NAMALWA (cell line): ENCODE measurements at regions not wholly inside any gene's neighbourhood (a gene's known extent, or its start where the extent isn't known, plus 50 kb on each side); places are given as distances from the start of the nearest gene placed in this dataset.
"Not testable (repeated sequence)": the region's sequence is repeated elsewhere in the genome, so short reads cannot be mapped to it uniquely, and the experiment has no call there.

Experiments
- DNase-seq: peaks from one replicate; pipeline ENCODE4 v3.0.0-alpha.2; 2015; ENCODE audit warnings: low spot score

DNA sequence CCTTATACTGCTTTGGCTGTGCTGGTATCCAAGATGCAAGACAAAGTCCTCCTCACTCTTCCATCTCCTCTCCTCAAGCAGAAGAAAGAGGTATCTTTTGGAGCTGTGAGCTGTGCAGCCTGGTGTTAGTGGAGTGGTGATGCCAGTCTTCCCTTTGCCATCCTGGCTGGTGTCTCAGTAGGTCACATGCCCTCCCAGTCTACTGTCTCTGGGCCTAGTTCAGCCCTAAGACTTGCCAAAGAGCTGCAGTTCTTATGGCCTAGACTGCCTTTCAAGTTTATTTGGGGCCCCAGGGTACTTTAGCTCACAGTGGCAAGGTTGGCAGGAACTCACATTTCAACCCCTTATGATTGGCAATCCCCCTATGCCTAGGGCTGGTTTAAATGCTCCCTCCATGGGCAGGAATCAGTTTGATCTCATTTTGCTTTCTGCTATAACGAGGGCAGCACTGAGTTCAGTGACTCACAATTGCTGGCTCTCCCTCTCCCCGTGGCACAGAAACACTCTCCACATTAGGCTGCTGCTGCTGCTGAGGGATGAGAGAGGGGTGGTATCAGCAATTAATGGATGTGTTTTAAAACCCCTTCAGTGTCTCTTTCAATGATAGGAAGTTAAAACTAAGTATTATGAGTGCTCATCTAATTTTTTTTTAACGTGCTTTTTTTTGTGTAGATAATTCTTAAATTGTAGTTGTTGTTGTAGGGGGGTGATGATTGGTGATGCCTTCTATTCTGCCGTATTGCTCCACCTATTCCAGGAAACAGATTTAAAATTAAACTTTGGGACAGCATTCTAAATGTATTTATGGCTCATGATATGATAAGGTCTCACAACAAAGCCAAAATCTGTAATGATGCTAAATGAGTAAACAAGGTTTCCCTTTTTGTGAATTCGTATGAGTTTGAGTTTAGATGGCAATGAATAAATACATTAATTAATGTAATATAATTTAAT lies 1295.0 kb downstream of the JRKL start:
- DNase-seq = no peak

DNA sequence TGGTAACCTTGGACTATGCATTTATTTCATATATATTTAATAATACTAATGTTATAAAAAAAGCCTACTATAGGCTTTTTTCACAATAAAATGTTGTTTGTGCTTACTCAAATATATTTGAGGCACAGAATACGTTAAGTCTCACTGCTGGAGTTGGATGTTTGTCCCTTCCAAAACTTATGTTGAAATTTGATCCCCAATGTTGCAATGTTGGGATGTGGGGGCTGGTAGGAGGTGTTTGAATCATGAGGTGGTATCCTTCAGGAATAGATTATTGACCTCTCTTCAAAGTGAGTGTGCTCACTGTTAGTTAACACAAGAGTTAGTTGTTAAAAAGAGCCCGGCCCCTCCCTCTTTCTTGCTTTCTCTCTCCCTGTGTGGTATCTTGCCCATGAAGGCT lies 1295.9 kb downstream of the JRKL start:
- DNase-seq = no peak

DNA sequence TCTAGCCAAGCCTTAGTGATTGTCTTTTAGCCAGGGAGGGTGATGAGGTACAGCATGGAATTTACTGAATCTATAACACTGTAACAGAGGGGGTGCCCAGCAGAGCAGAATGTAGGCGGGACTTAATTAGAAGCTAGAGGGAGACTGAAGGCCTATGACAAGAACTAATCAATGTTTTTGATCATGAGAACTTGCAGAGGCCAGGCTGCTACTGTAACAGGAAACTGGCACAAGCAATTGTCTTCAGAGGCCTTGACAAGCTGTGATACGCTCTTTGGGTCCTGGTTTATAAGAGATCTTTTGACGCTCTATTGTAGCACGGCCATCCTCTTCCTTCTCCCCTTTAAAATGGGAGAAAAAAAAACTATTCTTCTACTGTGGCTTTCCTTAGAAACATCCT lies 1297.3 kb downstream of the JRKL start:
- no peak for DNase-seq

DNA sequence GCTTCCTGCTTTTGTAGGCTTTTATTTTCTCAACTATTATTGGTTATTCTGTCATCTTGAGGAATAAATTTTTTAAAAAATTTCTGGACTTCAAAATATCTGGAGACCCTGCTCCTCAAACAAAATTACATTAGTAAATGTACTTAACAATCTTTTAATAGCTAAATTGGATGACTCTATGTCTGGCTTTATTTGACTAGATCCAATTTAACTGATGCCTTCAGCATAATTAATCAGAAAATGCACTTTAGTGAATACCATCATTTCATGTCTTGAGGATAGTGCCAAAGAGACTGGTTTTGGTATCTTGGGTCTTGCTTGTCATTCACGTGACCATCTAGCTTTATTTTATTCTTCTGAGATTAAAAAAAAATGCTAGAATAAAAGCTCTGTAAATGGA lies 1301.2 kb downstream of the JRKL start:
- no peak for DNase-seq

DNA sequence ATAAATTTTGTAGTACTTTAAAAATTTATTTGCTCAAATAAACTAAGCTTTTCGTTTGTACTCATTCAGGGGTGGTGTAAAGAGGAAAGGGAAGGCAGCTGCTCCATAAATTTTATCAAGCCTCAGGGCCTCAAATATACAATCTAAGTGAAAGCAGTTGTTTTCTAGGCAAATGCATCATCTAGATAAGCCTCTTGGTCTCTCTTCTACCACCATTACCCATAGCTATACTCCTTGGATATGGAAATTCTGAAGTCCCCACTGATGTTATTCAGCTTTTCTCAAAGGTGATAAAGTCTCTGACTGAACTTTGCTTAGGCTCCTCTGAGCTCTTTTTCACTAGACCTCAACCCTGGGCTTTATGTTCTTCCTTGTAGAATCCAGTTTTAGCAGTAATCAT lies 1313.1 kb downstream of the JRKL start:
- no peak for DNase-seq

DNA sequence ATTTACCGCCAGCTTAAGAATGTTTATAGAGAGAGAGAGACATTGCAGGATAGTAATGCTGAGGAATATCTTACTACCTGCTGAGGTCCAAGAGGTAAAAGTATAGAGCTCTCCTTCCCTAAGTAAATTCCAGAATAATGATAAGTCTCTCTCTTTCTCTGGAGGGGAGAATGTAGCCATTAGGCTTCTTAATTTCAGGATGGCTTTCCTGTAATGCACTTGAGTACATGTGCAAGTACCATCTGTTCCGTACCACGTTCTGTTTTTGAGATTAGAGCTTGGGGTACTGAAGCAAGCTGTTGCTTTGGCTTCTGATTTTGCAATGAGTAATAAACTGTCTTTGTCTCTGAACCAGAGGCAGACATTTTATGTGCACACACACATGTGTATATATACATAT lies 1314.0 kb downstream of the JRKL start:
- no peak for DNase-seq

DNA sequence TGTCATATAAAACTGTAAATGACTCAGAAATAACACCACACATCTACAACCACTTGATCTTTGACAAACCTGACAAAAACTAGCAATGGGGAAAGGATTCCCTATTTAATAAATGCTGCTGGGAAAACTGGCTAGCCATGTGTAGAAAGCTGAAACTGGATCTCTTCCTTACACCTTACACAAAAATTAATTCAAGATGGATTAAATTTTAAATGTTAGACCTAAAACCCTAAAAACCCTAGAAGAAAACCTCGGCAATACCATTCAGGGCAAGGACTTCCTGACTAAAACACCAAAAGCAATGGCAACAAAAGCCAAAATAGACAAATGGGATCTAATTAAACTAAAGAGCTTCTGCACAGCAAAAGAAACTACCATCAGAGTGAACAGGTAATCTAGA lies 1315.3 kb upstream of the CNTN5 start:
- DNase-seq = not testable (repeated sequence)

DNA sequence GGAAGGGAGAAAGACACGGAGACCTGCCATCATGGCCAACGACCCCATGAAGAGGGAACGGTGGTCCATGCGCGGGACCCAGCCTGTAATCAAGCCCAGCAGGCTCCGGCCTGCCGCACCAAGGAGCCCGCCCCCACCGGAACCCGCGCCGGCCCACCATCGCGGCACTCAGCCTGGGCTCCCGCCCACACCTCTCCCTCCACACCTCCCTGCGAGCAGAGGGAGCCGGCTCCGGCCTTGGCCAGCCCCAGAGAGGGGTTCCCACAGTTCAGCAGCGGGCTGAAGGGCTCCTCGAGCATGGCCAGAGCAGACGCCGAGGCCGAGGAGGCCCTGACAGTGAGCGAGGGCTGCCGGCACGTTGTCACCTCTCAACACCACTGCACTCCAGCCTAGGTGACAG lies 1302.8 kb upstream of the CNTN5 start:
- DNase-seq = no peak

DNA sequence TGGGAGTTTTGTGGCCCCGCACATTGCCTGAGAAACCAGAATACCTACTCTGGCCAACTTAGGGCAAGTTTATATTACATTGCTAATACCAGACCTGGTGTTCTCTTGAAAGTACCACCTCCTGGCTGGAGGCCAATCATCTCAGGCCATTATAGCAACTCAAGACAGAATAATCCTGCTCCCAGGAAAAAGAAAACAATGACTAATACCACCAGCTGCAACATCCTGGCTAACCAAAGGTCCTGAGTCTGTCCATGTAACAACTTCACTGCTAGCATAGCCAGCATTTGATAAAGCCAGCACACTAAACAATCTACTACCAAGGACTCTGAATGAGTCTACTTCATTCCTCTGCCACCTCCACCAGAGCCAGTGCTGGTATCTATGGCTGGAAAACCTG lies 1298.7 kb upstream of the CNTN5 start:
- no peak for DNase-seq

DNA sequence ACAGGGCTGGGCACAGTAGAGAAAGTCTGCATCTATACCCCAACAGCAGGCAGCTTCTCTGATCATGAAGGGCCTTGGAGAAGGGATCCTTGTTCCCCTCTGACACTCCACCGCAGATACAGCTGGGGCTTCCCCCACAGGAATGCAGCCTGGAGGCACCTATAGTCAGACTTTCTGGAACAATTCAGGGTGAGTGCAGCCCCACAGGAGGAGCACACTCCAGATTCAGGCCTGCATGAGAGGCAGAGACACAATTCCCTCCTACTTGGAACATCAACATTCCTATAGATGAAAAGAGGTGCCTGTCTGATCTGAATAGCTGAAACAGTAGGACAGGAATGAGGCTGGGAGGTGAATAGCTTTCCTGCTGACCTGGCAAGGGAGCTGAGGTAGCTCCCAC lies 1298.0 kb upstream of the CNTN5 start:
- DNase-seq = no peak

DNA sequence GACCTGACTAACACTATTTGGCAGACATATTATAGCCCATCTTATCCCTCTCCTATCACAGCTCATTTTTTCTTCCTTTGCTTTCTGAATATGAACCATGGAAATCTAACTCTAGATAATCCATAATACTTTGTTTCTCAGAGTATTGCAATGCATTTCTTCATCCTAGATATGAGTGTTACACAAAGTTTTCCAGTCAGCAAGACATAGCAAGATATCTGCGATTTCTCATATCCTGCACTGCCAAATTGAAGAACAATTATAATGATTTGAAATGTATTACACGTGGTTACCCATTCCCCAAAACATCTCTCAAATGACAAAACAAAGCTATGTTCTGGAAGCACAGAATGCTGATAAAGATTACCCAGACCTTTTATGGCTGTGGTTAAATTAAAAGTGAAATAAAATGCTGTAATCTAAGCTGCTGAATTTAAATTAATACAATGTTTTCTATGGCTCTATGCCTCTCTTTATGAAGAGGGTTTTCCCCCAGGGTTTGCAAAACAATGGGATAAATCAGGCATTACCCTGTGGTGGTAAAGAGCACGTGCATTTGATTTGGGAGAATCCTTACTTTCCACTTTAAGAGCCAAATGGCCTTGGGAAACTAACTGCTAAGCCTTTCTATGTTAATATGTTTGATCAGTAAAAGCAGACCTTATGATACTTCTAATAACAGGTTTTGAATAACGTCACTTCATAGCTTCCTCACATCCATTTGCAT lies 1291.0 kb upstream of the CNTN5 start:
- no peak for DNase-seq

DNA sequence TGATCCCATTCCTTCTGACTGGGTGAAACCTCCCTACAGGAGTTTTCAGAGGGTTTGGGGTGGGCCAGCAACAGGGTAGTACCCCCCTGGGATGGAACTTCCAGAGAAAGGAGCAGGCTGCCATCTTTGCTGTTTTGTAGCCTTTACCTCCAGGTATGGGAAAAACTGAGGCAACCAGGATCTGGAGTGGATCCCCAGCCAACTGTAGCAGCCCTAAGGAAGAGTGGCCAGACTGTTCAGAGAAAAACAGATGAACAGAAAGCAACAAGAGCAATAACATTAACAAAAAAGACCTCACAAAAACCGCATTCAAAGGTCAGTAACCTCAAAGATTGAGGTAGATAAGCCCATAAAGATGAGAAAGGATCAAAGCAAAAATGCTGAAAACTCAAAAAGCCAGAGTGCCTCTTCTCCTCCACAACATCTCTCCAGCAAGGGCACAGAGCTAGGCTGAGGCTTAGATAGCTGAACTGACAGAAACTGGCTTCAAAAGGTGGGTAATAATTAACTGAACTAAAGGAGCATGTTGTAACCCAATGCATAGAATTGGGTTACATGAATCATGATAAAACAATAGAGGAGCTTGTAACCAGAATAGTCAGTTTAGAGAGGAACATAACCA lies 1288.6 kb upstream of the CNTN5 start:
- no peak for DNase-seq

DNA sequence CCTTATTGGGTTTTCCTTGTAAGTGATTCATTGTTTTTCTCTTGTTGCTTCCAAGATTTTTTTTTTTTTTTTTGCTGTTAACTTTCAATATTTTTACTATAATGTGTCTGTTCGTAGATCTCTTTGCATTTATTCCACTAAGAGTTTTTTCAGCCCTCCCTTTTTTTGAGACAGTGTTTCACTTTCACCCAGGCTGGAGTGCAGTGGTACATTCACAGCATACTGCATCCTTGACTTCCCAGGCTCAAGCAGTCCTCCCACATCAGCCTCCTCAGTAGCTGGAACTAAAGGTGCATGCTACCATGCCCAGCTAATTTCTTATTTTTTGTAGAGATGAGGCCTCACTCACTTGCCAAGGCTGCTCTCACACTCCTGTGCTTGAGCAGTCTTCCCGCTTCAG lies 1282.0 kb upstream of the CNTN5 start:
- no peak for DNase-seq

DNA sequence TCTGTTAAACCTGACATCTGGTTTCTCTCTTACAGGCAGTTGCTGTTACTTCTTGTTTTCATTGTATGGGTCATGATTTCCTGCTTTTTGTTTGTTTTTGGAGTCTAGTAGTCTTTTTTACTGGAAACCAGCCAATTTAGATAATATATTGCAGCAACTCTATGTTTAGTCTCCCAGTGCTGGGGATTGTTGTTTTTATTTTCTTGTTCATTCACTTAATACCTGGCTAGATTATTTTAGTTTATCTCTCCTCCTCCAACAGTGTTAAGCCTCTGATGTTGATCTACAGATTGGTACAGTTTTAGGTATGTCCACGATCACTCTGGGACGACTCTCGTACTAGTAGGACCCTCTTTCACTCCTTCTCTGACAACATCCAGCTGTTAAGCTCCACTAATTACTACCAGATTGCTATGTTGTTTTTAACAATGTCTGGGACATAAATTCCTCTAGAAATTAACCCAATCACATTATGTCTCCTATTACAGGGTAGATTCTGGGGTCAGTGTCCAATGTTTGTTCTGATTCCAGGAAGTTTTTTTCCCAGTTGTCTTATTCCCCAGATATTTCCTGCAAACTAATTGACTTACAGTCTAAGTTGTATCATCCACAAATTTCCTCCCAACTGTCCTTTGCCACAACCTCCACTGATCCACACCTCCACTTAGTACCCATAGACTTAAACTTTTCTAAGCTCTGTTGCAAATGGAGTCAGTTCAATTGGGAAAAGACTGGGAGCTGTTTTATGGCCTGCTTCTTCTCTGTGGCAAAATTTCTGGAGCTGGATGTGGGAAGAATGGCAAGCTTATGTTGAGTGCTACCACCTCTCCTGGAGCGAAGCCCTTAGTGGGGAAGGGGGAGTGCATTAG lies 1280.6 kb upstream of the CNTN5 start:
- no peak for DNase-seq

DNA sequence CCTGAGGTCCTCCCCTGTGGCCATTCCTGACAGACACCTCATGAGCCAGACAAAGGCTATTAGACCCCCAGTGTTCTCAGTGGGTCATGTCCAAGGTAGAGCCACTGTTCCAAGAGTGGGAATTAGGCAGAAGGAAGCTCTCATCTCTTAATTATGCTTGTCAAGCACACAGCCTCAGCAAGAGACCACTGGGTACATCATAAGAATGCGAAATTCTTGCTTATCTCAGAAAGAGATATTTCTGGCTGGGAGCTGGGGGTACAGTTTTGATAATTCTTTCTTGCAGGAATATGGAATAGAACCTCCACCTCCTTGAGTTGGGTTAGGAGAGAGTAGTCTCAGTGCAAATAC lies 1280.0 kb upstream of the CNTN5 start:
- no peak for DNase-seq

DNA sequence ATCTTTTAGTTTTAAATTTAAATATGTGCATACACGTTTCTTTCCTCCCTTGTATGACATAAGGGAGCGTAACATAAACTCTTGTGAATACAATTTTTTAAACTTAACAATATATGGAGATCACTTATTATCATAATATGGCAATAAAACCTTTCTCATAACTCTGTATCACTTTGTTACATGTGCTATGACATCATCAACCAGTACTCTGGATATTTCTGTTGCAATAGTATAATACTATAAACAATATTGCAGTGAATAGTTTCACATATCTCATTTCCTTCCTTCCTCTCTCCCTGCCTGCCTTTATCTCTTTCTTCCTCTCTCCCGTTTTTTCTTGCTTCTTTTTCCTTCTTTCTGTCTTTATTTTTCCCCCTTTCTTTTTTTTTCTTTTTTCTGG lies 1278.0 kb upstream of the CNTN5 start:
- DNase-seq = no peak

DNA sequence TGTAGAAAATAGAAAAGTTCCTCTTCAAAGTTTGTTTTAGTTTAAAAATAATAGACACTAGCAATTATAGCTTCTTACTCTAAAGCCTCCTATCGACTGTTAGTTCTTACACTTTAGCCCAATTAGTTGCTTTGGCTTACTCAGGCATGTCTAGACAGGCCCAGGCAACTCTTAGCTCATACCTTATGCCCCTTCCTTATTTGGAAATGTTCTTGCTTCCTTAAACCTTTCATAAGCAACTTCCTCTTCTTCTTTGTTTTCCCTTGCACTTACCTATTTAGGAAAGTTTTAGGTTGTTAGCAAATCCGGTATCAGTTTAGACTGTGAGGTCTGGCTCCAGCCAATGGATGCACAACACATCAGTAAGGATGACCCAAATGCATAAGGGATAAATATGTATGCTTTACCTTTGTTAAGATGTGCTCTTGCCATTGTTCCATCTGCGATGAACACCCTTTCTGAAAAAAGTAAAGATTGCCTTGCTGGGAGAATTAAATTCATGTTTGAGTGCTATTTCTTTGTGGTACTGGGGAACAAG lies 1277.5 kb upstream of the CNTN5 start:
- no peak for DNase-seq

DNA sequence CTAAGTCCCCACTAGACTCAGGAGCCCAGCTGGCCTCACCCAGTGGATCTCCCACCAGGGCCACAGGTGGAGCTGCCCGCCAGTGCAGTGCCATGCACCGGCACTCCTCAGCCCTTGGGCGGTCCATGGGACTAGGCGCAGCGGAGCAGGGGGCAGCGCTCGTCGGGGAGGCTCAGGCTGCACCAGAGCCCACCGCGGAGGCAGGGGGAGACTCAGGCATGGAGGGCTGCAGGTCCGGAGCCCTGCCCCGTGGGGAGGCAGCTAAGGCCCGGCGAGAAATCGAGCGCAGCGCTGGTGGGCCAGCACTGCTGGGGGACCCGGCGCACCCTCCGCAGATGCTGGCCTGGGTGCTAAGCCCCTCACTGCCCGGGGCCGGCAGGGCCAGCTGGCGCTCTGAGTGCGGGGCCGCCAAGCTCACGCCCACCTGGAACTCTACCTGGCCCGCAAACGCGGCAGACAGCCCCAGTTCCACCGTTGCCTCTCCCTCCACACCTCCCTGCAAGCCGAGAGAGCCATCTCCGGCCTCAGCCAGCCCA lies 1275.2 kb upstream of the CNTN5 start:
- no peak for DNase-seq

DNA sequence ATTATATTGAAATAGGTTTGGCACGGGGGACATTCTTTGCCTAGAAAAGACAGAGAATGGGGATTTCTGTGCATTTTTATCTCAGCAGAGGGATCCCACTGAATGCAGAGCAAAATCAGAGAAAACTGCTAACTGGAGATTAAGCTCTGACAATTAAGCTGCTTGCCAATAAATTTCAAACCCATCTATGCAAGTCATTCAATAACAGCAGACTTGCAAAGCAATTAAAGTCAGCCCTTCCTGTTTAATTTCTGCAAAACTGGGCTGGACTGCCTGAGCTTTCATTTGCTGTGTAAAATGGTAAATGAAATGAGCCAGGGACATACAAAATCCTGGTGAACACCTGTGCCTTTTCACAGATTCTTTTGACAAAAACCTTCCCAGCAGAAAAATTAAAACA lies 1273.9 kb upstream of the CNTN5 start:
- no peak for DNase-seq

DNA sequence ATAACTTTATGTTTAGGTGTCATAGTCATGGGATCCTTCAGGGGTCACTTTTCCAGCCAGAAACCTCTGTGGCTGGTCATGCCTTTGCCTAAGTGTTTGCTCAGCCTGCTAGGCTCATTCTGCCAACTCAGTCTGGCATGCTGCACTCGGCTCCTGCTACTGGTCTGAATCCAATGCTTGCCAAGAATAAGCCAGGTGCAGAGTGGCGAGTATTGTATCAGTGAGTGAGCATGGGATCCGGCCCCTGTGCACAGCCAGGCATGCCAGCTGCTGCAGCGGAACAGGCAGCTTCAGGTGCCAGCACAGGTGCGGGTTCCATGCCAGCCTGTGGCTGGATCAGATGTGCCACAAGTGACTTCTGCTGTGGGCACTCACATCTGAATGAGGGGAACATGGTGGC lies 1269.3 kb upstream of the CNTN5 start:
- no peak for DNase-seq

DNA sequence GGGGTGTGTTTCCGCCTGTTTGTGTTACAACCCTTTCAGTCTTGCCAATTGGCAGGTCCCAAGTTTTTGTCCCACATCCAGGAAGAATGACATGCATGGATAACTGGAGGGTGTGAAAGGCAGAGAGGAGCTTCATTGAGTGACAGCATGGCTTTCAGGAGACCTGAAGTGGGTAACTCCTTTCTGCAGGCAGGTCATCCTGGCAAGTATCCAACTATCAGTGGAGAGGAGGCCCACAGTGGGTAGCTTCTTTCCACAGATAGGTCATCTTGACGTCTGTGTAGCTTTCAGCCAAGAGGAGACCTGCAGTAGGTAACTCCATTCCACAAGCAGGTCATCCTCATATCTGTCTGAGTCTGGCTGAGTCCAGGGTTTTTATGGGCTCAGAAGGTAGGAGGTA lies 1268.8 kb upstream of the CNTN5 start:
- no peak for DNase-seq

DNA sequence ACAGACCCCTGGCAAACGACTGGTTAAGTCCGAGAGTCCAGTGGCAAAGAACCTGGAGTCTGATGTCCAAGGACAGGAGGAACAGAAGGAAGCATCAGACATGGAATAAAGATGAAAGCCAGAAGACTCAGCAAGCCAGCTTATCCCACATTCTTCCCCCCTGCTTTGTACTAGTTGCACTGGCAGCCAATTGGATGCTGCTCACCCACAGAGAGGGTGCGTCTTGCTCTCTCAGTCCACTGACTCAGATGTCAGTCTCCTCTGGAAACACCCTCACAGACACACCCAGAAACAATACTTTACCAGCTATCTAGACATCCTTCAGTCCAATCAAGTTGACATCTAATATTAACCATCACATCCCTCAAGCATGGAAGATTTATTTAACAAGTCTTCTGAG lies 1265.8 kb upstream of the CNTN5 start:
- DNase-seq = no peak
